ENCODE measurements at regions not wholly inside any gene's neighbourhood (a gene's known extent, or its start where the extent isn't known, plus 50 kb on each side); places are given as distances from the start of the nearest gene placed in this dataset.

GRCh38 chr6:97524811-97525210, 241.8 kb upstream of the MMS22L start:
- WGBS, 2 donors, result 52 to 65% methylated on average over 4 of the region's 4 CpGs
- Histone ChIP-seq H3K4me1 (no peaks in the 10 kb centered on the region), H3K27me3 (no peaks in the 10 kb centered on the region), H3K4me3 (no peak overlapping the region), H3K9me3 (no peaks in the 10 kb centered on the region), H3K36me3 (ENCODE audit: low read depth, missing control alignments) (no peaks in the 10 kb centered on the region), H3K27ac (no peak overlapping the region)
- DNase-seq, result no peak
- intact Hi-C loops (cut with DNase I; ENCODE audit: low total_unique reads), result no loop called here
- TF ChIP-seq POLR2A (IDR thresholded peaks at IDR 0.05) (no peak), CTCF (IDR thresholded peaks at IDR 0.05) (no peak)

DNA sequence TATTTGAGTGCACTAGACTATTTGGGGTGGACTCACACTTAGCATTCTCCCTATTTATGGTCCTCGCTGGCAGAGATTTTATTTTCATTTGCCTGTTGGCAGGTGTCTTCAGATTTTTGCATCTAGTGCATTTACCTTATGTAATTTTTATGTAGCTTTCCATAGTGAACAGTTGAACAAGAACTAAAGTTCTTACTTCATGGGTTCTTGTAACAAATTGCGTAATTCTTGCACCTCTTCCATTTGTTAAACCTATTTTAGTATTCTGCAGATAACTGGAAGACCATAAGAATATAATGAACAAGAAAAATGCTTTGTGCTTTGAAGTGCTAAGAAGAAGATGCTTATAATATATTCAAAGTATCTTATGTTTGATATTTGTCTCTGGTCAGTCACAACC, 252.8 kb upstream of the MMS22L start:
- Histone ChIP-seq H3K27ac (no peak overlapping the region), H3K36me3 (ENCODE audit: low read depth, missing control alignments) (no peaks in the 10 kb centered on the region), H3K27me3 (no peaks in the 10 kb centered on the region), H3K9me3 (no peaks in the 10 kb centered on the region), H3K4me3 (no peak overlapping the region), H3K4me1 (no peaks in the 10 kb centered on the region)
- intact Hi-C loops (cut with DNase I; ENCODE audit: low total_unique reads), result no loop called here
- TF ChIP-seq POLR2A (IDR thresholded peaks at IDR 0.05), result no peak
- no peak for TF ChIP-seq CTCF (IDR thresholded peaks at IDR 0.05)
- no peak for DNase-seq
- 91 to 92% methylated on average over 2 of the region's 2 CpGs for WGBS, 2 donors

GRCh38 chr6:97548354-97548753, 265.3 kb upstream of the MMS22L start:
- intact Hi-C loops (cut with DNase I; ENCODE audit: low total_unique reads), result no loop called here
- H3K4me3 ChIP-seq, result no peak overlapping the region
- H3K36me3 ChIP-seq (ENCODE audit: low read depth, missing control alignments), result no peaks in the 10 kb centered on the region
- no peaks in the 10 kb centered on the region for H3K4me1 ChIP-seq
- no peaks in the 10 kb centered on the region for H3K9me3 ChIP-seq
- no peak for DNase-seq
- no peaks in the 10 kb centered on the region for H3K27me3 ChIP-seq
- no peak overlapping the region for H3K27ac ChIP-seq
- 77 to 94% methylated on average over 1 of the region's 1 CpG for WGBS, 2 donors
- no peak for TF ChIP-seq POLR2A (IDR thresholded peaks at IDR 0.05)
- no peak for TF ChIP-seq CTCF (IDR thresholded peaks at IDR 0.05)

DNA sequence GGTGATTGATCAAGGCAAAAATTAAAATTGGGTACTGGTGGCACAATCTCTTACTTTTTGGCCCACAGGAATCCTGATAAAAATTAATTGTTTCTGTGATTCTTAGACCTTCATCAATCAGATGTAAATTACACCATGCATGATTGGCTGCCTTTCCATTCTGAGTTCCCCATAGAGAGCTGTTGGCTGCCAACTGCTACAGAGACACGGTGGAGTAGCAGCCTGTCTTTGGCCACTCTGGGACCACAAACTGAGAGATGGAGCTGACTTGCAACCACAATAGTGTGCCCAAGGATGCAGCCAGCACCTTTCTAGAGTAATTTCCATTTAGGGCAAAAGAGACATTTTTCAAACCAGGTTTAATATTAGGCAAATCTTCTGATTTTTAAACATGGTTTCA, 274.3 kb upstream of the MMS22L start:
- DNase-seq, result no peak
- H3K9me3 ChIP-seq, result no peaks in the 10 kb centered on the region
- 38 to 40% methylated on average over 1 of the region's 1 CpG for WGBS, 2 donors
- TF ChIP-seq POLR2A (IDR thresholded peaks at IDR 0.05) (no peak), CTCF (IDR thresholded peaks at IDR 0.05) (no peak)
- H3K4me1 ChIP-seq, result no peaks in the 10 kb centered on the region
- no peak overlapping the region for H3K4me3 ChIP-seq
- H3K27me3 ChIP-seq, result no peaks in the 10 kb centered on the region
- no peak overlapping the region for H3K27ac ChIP-seq
- no peaks in the 10 kb centered on the region for H3K36me3 ChIP-seq (ENCODE audit: low read depth, missing control alignments)
- intact Hi-C loops (cut with DNase I; ENCODE audit: low total_unique reads), result no loop called here

DNA sequence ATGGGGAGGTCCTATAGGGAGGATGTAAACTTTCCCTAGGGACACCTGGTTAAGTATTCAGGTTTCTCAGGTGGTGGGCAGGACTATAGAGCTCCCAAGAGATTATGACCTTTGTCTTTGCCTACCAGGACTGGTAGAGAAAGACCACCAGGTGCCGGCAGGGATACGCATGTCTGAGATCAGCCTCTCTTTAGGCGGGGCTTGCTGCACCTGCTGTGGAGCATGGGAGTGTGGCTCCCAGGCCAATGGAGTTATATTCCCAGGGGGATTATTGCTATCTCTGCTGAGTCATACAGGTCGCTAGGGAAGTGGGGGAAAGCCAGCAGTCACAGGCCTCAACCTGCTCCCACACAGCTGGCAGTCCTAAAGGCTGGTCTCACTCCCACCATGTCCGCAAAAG, 280.5 kb upstream of the MMS22L start:
- intact Hi-C loops (cut with DNase I; ENCODE audit: low total_unique reads), result no loop called here
- Histone ChIP-seq H3K36me3 (ENCODE audit: low read depth, missing control alignments) (no peaks in the 10 kb centered on the region), H3K27ac (no peak overlapping the region), H3K4me3 (no peak overlapping the region), H3K9me3 (no peaks in the 10 kb centered on the region), H3K27me3 (no peaks in the 10 kb centered on the region), H3K4me1 (no peaks in the 10 kb centered on the region)
- DNase-seq, result no peak
- TF ChIP-seq CTCF (IDR thresholded peaks at IDR 0.05) (no peak), POLR2A (IDR thresholded peaks at IDR 0.05) (no peak)
- 88 to 100% methylated on average over 3 to 5 of the region's 5 CpGs for WGBS, 2 donors

Measured in testis (tissue), 2 donors.